Psoas muscle (tissue), 7 donors: ENCODE measurements at regions not wholly inside any gene's neighbourhood (a gene's known extent, or its start where the extent isn't known, plus 50 kb on each side); places are given as distances from the start of the nearest gene placed in this dataset.
"Not testable (repeated sequence)": the region's sequence is repeated elsewhere in the genome, so short reads cannot be mapped to it uniquely, and the experiment has no call there.

Source experiments
- ATAC-seq, 4 donors: fragments of 200-7000 bp; cut with Tn5 transposase; one replicate each; pipeline ENCODE4 v1.9.1; 2020; ENCODE audit warnings: moderate library complexity in 3 of 4, mild to moderate bottlenecking in 2 of 4
- DNase-seq, 2 donors: peaks; one replicate each; pipeline ENCODE4 v3.0.0-alpha.2; 2020
- H3K27ac ChIP-seq: fragments of 200-600 bp; one replicate; pipeline ENCODE4 v1.8.0; 2022
- H3K27me3 ChIP-seq, 3 donors: fragments of 200-600 bp in 1 of 3; one replicate each; pipeline versions ENCODE4 v1.6.1 to v1.8.0; 2013 to 2022; ENCODE audit warnings: low read length in 2 of 3, mild to moderate bottlenecking in 2 of 3, moderate library complexity in 1 of 3; ENCODE audit not compliant: insufficient read depth in 3 of 3
- H3K36me3 ChIP-seq, 2 donors: fragments of 200-600 bp in 1 of 2; one replicate each; pipeline versions ENCODE4 v1.6.1 to v1.8.0; 2013 to 2022; ENCODE audit warnings: low read depth in 1 of 2, mild to moderate bottlenecking in 1 of 2, moderate library complexity in 1 of 2; ENCODE audit not compliant: insufficient read depth in 1 of 2
- H3K4me1 ChIP-seq: fragments of 200-600 bp; one replicate; pipeline ENCODE4 v1.8.0; 2022
- H3K4me3 ChIP-seq: fragments of 200-600 bp; one replicate; pipeline ENCODE4 v1.8.0; 2022; ENCODE audit warnings: mild to moderate bottlenecking
- H3K9me3 ChIP-seq: fragments of 200-600 bp; one replicate; pipeline ENCODE4 v1.8.0; 2022
- WGBS, 3 donors: extraction: QIAGEN DNeasy Blood & Tissue Kit; methylation state at CpG; one replicate each; pipeline versions ENCODE4 v1.1.6 to v1.1.7; 2013; 5-methylcytosine and 5-hydroxymethylcytosine counted together
- intact Hi-C, 2 donors: fragments of 100-400 bp; cut with DNase I; formaldehyde crosslinking; loops; one replicate each; pipeline versions ENCODE4 v1.11.0 to v1.14.2; 2022
- donor health status: healthy with polysubstance abuse.
- donor health status: DM: no; HTN: no; CAD: no; lungs with moderate emphysema.
- donor health status: Bipolar disorder and iron deficiency.
- donor health status: healthy.
- donor health status: DM: yes; HTN: yes; CAD: no.
- donor health status: DM: no; HTN: no; CAD: no.
- donor health status: DM: yes; HTN: yes; CAD: no.

DNA sequence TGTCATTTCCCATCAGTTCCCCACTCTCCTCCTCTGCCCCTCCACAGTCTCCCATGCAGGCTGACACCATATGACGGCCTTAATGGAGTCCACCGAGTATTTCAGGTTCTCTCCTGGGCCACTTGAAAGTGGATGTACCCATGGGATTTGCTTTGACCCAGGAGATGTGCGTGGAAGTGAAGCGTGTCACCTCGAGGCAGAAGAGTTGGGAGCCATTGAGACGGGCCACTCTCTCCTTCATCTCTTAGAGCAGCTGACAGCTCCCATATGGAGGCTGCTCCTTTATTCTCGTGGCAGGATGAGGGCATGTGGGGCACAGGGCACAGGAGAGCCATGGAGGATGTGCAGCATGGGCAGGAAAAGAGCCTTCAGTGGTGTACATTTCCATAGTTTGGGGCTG, 144.7 kb upstream of the CRYM start:
- H3K9me3 ChIP-seq, H3K4me1 ChIP-seq, H3K27me3 ChIP-seq, intact Hi-C loops, H3K27ac ChIP-seq, ATAC-seq, H3K36me3 ChIP-seq, H3K4me3 ChIP-seq: not testable (repeated sequence)
- WGBS, 3 donors = 85 to 93% (median 91%) methylated on average over 4 of the region's 7 CpGs
- peak in 1 of 2 donors; percentile 4 for DNase-seq

DNA sequence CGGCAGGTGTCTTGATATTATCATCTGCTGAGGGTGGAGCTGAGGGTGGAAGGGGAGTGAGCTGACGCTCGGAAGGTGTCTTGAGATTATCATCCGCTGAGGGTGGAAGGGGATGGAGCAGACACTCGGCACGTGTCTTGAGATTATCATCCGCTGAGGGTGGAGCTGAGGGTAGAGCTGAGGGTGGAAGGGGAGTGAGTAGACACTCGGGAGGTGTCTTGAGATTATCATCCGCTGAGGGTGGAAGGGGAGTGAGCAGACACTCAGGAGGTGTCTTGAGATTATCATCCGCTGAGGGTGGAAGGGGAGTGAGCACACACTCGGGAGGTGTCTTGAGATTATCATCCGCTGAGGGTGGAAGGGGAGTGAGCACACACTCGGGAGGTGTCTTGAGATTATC, 126.6 kb upstream of the CRYM start:
- intact Hi-C loops, H3K27me3 ChIP-seq, DNase-seq, H3K9me3 ChIP-seq, H3K27ac ChIP-seq, H3K4me3 ChIP-seq, H3K4me1 ChIP-seq, H3K36me3 ChIP-seq, ATAC-seq: not testable (repeated sequence)
- 92 to 98% (median 94%) methylated on average over 2 to 5 of the region's 13 CpGs for WGBS, 3 donors

- DNase-seq, H3K36me3 ChIP-seq, H3K4me1 ChIP-seq, H3K9me3 ChIP-seq, intact Hi-C loops, H3K27me3 ChIP-seq, ATAC-seq, H3K27ac ChIP-seq, H3K4me3 ChIP-seq: not testable (repeated sequence)
- WGBS, 3 donors = 46 to 88% (median 79%) methylated on average over 1 to 4 of the region's 5 CpGs
Observed at GRCh38 chr16:21397866-21398265, 119.8 kb upstream of the CRYM start.

- peak in 3 of 4 donors; percentile 22 to 31 (median 26) for ATAC-seq
- 83 to 91% (median 91%) methylated on average over 1 to 2 of the region's 4 CpGs for WGBS, 3 donors
- H3K27me3 ChIP-seq, H3K27ac ChIP-seq, H3K9me3 ChIP-seq, H3K4me3 ChIP-seq, H3K36me3 ChIP-seq, H3K4me1 ChIP-seq, DNase-seq, intact Hi-C loops: not testable (repeated sequence)
Observed at GRCh38 chr16:21396545-21396944, 118.5 kb upstream of the CRYM start.

GRCh38 chr16:21390634-21391033, 112.5 kb upstream of the CRYM start:
- intact Hi-C loops, H3K27me3 ChIP-seq, ATAC-seq: not testable (repeated sequence)

GRCh38 chr16:21389860-21390259, 111.8 kb upstream of the CRYM start:
- ATAC-seq = peak in 1 of 4 donors; percentile 49
- DNase-seq = not testable (repeated sequence)
- 9 to 43% (median 10%) methylated on average over 2 to 4 of the region's 7 CpGs for WGBS, 3 donors

More at GRCh38 chr16:21390634-21391033, 112.5 kb upstream of the CRYM start:
- not testable (repeated sequence) for H3K9me3 ChIP-seq, H3K27ac ChIP-seq, DNase-seq, H3K36me3 ChIP-seq, H3K4me1 ChIP-seq, H3K4me3 ChIP-seq
- no CpG with 5 or more reads among the region's 3 CpGs for WGBS, 3 donors

DNA sequence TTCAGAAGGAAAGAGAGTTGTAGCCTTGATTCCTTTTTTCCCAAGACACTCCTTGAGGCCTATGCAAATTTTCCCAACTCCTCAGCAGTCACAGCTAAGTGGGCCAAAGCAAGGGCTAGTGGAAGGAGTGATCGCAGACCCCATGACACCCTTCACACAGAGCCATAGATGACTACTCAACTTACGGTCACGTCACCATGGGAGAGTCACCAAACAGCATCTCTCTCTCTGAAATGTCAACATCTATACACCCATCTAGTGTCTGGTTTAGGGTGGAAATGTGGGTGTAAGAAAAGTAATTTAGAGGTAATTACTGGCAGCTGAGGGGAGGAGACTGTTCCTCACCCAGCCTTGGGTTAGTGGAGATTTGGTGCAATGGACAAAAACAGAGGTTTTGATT, 109.7 kb upstream of the CRYM start:
- ATAC-seq, DNase-seq, H3K27me3 ChIP-seq, H3K27ac ChIP-seq, H3K4me3 ChIP-seq, H3K36me3 ChIP-seq, intact Hi-C loops, H3K9me3 ChIP-seq, H3K4me1 ChIP-seq: not testable (repeated sequence)
- WGBS, 3 donors = 92 to 100% (median 96%) methylated on average over 2 of the region's 3 CpGs

More at GRCh38 chr16:21389860-21390259, 111.8 kb upstream of the CRYM start:
- H3K27ac ChIP-seq, H3K36me3 ChIP-seq, H3K4me3 ChIP-seq, intact Hi-C loops, H3K4me1 ChIP-seq, H3K9me3 ChIP-seq, H3K27me3 ChIP-seq: not testable (repeated sequence)

- intact Hi-C loops = not testable (repeated sequence)
Observed at GRCh38 chr16:21386201-21386915, 108.3 kb upstream of the CRYM start.

DNA sequence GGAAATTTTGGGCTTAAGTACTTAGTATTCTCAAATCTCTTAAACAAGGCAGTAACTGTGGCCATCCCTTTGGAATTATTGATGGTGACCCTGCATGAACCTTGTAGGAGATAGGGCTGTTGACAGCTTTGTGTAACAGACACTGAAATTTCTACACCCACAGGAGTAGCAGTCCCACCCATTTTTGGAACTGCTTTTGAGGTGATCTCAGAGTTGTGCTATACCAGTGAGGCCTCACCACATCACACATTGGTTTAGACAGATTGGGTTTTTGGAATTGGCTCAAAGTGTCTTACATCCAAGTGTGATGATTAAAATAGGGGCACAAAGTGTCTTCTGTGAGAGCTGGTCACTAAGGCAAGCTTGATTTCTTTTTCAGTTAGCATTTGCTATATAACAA, 105.6 kb upstream of the CRYM start:
- intact Hi-C loops = not testable (repeated sequence)

More at GRCh38 chr16:21386201-21386915, 108.3 kb upstream of the CRYM start:
- 100% methylated on average over 1 of the region's 5 CpGs for WGBS, 3 donors
- not testable (repeated sequence) for H3K9me3 ChIP-seq, H3K27me3 ChIP-seq, H3K36me3 ChIP-seq, H3K27ac ChIP-seq, H3K4me1 ChIP-seq, DNase-seq, ATAC-seq, H3K4me3 ChIP-seq

DNA sequence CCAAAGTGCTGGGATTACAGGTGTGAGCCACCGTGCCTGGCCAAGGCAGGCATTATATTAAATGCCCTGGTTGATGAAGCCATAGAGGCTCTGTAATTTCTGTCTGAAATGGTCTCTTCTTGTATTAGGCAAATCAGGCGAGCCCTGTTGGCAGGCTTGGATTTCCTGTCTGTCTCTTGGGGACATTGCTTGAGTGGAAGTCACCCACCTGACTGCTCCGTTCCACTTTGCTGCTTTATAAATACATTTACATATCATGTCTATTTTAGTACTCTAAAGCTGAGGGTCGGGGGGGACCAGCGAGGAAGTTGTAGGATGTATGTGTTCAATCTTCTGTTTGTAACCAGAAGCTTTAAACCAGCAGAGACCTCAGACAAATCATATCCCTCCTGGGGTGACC, 101.6 kb upstream of the CRYM start:
- DNase-seq, H3K36me3 ChIP-seq, H3K27me3 ChIP-seq, intact Hi-C loops, H3K9me3 ChIP-seq, H3K27ac ChIP-seq, ATAC-seq, H3K4me1 ChIP-seq, H3K4me3 ChIP-seq: not testable (repeated sequence)
- WGBS, 3 donors = 50 to 86% (median 71%) methylated on average over 1 to 3 of the region's 5 CpGs

More for the DNA sequence above, 105.6 kb upstream of the CRYM start:
- not testable (repeated sequence) for DNase-seq, H3K27ac ChIP-seq, H3K4me3 ChIP-seq, H3K36me3 ChIP-seq, H3K4me1 ChIP-seq, H3K27me3 ChIP-seq, H3K9me3 ChIP-seq, ATAC-seq

- WGBS, 3 donors = 95 to 99% (median 97%) methylated on average over 15 to 19 of the region's 22 CpGs
- H3K4me1 ChIP-seq, H3K9me3 ChIP-seq, H3K27ac ChIP-seq, ATAC-seq, H3K27me3 ChIP-seq, intact Hi-C loops, DNase-seq, H3K36me3 ChIP-seq, H3K4me3 ChIP-seq: not testable (repeated sequence)
Observed at GRCh38 chr16:21376196-21376899, 98.3 kb upstream of the CRYM start.
